SK-N-DZ (cell line): ENCODE measurements at regions not wholly inside any gene's neighbourhood (a gene's known extent, or its start where the extent isn't known, plus 50 kb on each side); places are given as distances from the start of the nearest gene placed in this dataset.

Experiments used
- DNase-seq: peaks from one replicate; pipeline ENCODE4 v3.0.0-alpha.2; 2015; ENCODE audit warnings: low spot score

DNA sequence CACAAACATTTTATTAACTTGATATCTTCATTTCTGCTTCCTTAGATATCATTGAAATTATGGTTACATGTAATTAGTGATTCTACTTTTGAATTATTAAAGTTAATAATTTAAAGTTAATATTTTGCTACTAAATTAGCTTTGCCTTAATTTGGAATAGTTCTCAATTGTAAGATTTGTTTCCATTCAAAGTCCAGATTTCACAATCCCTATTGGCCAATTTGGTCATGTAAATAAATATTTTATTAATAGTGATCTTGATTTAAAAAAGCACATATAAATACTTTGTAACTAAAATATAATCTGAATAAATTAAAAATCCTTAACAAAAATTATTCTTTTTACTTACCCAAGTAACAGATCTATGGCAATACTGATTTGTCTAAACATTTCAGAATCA is 1558.6 kb downstream of the NCAM2 start:
- DNase-seq = no peak

DNA sequence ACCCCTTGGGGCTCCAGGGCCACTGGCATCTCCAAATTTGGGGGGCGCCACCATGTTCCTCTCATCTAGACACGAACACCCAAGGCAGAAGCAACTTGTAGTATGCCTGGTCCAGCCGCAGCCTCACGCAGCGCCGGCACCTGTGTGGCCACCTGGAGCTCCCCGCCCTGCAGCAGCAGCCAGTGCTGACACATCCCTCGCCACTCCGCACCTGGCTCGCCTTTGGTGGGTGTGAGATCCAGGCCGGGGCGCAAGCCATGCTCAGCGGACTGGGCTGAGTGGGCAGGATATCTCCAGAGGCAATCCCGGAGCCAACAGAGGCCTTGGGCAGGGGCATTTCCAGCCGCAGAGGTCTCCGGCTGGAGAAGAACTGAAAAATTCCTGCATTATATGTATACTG is 1563.7 kb downstream of the NCAM2 start:
- no peak for DNase-seq

DNA sequence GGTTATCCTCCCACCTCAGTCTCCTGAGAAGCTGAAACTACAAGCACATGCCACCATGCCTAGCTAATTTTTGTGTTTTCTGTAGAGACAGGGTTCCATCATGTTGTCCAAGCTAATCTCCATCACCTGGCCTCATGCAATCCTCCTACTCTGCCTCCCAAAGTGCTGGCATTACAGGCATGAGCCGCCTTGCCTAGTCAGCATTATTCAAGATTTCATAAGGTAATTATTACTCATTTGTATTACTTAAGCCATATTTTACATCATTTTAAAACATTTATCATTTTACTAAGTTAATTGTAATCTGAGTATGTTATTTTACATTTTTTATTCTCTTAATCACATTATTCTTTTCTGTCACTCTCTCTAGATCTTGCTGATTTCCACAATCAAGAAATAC is 1575.6 kb downstream of the NCAM2 start:
- no peak for DNase-seq

- DNase-seq = peak; percentile 70
Measured at GRCh38 chr21:22575165-22575584, 1577.0 kb downstream of the NCAM2 start.

DNA sequence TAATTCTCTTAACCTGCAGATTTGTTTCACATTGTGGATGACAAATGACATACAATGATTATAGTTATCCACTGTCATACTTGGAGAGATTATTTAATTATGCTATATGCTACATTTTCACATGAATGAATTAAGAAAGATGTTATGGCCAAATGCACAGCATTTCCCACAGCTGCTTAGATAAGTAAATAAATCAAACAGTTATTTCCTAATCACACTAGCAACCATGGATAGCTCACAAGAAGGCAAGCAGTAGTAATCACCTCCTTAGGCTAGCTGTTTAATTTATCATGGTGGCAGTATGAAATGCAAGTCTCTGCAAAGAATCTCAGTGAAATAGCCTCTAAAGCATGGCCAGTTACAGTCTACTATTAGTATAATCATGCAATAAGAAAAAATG is 1581.5 kb downstream of the NCAM2 start:
- DNase-seq = no peak

DNA sequence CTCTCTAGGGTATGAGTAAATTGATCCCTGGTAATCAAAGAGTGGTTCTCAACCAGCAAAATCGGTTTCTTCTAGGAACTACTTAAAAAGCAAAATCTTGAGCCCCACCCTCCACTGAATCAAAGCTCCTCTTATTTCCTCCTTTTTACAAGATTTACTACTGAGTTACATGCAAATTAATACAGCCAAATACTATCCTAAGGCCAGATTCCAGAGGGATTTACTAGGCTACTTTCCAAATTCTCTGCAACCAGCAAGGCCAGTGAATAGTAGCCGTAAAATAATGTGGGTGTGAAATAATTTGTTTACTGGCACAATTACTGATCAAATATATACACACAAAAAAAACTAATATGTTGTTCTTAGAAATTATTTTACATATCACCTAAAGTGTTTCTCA is 1583.8 kb downstream of the NCAM2 start:
- no peak for DNase-seq

DNA sequence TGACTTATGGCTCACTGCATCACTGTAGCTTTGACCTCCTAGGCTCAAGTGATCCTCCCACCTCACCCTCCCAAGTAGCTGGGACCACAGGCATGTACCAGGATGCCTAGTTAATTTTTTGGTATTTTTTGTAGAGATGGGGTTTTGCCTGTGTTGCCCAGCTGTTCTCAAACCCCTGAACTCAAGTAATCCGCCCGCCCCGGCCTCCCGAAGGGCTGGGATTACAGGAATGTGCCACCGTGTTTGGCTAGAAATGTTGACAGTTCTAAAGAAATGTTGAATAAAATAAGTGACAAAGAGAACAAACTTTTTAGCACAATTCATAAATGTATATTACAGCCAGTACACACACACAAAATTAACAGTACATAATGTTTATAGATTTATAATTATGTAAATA is 1586.1 kb downstream of the NCAM2 start:
- DNase-seq = no peak

- peak; percentile 11 for DNase-seq
Measured at GRCh38 chr21:22585558-22585957, 1587.3 kb downstream of the NCAM2 start.

GRCh38 chr21:22597660-22598255 is 1599.5 kb downstream of the NCAM2 start:
- DNase-seq = no peak

DNA sequence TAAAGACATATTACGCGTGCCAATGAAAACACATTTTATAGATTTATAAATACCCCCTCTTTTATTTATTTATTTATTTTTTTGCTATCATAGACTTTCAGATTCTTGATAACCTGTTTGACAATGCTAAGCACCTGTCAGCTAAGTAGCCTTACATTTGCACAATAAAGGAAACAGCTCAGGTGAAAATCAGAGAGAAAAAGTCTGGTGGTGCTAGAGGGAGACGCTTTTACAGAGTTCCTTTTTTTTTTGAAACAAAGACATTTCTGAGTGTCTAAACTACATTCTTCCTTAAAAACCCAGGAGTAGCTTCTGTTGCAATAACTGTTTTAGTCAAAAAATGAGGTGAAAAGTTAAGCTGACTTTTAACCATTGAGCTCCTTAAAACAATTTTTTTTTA is 1611.6 kb downstream of the NCAM2 start:
- no peak for DNase-seq

DNA sequence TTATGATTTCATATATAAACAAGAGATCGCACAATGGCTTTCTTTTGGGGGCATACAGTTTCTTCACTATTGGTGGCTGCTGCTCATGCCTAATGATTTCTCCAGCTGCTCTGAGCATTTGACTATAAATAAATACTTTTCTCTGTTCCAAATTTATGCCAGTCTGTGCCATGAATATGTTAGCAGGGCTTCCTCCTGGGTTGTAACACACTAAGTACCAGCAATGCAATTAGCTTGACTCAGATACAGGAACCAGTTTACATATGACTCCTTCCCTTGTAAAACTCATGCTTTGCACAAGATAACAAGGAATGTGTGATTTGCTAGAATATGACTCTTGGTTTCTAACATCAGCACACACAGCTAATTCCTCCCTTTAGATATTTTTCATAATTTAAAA is 1629.7 kb downstream of the NCAM2 start:
- DNase-seq = no peak

GRCh38 chr21:22630953-22631465 is 1632.8 kb downstream of the NCAM2 start:
- DNase-seq = no peak

GRCh38 chr21:22632176-22632575 is 1634.0 kb downstream of the NCAM2 start:
- DNase-seq = no peak

- no peak for DNase-seq
Measured at GRCh38 chr21:22649246-22649645, 1651.0 kb downstream of the NCAM2 start.

GRCh38 chr21:22650226-22650625 is 1652.0 kb downstream of the NCAM2 start:
- DNase-seq = no peak

- DNase-seq = no peak
Measured at GRCh38 chr21:22657781-22658180, 1659.6 kb downstream of the NCAM2 start.

DNA sequence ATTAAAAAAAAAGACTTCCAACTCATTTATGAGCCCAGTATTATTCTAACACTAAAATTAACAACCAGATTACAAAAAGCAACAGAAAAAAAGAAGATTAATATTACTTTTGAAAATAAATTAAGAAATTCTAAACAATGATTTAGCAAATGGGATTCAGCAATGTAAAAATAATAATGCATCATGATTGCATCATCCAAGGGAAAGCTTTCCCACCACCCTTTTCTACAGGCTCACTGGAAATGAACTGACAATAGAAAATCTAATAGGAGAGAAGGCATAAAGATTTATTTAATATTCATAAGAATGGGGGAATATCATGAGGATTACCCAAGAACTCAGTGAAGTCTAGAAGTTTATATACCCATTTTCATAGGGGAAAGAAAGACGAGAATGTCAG is 1671.9 kb downstream of the NCAM2 start:
- no peak for DNase-seq

DNA sequence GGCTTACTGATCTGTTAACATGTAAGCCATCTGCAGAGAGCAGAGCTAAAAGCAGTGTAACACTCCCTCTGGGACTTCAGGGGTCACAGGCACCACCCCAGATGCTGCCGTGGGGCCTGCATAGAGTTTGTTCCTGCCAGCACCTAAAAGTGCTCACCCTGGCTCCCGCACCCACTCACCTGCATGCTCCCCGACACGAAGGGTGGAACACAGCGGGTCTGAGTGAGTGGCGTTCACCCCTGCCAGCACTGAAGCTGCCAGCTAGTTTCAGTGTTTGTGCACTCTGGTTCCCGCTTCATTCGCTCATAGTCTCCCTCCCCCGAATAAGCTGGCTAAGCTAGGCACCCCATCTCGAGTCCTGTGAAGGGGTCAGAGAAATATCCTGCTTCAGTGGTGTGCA is 1681.0 kb downstream of the NCAM2 start:
- DNase-seq = no peak

GRCh38 chr21:22691658-22692057 is 1693.4 kb downstream of the NCAM2 start:
- no peak for DNase-seq

DNA sequence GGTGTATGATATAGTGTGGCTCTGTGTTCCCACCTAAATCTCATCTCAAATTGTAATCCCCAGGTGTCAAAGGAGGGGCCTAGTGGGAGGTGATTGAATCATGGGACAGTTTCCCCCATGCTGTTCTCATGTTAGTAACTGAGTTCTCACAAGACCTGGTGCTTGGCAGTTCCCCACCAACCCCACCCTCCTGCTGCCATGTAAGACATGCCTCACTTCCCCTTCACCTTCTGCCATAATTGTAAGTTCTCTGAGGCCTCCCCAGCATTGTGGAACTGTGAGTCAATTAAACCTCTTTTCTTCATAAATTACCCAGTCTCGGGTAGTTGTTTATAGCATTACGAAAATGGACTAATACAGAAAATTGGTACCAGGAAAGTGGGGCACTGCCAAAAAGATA is 1705.3 kb downstream of the NCAM2 start:
- no peak for DNase-seq

DNA sequence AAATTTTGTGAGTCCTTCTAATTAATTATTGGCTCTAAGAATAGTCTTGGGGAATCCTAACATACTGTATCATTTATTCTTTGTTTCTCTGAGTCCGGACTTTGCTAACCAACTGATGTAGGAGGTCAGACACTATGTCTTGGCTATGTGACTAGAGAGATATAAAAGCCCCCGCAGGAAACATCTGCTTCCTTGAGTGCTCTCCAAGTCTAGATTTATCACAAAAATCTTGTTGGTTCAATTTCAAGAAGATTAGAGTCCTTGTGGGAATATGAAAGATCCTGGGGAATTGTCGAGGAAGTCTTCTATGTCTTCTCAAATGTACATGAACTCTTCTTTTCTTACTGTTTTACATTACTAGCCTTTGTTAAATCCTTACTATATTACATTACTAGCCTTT is 1712.5 kb downstream of the NCAM2 start:
- DNase-seq = no peak

- DNase-seq = no peak
Measured at GRCh38 chr21:22711636-22712035, 1713.4 kb downstream of the NCAM2 start.

GRCh38 chr21:22725436-22725835 is 1727.2 kb downstream of the NCAM2 start:
- no peak for DNase-seq

GRCh38 chr21:22728091-22728490 is 1729.9 kb downstream of the NCAM2 start:
- no peak for DNase-seq
